Pancreas (tissue), 10 donors: ENCODE measurements at regions not wholly inside any gene's neighbourhood (a gene's known extent, or its start where the extent isn't known, plus 50 kb on each side); places are given as distances from the start of the nearest gene placed in this dataset.

Experiments
- ATAC-seq, 4 donors: fragments of 200-7000 bp; cut with Tn5 transposase; one replicate each; pipeline versions ENCODE4 v1.8.0 to v1.9.1; 2020; ENCODE audit warnings: mild to moderate bottlenecking in 4 of 4, moderate library complexity in 4 of 4
- DNase-seq, 6 donors: peaks; one replicate each; pipeline ENCODE4 v3.0.0-alpha.2; 2020
- FAIRE-seq: peaks from 2 replicates; lab custom pipeline; 2012; peaks lifted over from hg19 to GRCh38; lab: Jason Lieb, UNC
- H3K27ac ChIP-seq, 4 donors: fragments of 200-600 bp; sonication (generic); 1 replicate in 3 of 4; 2 replicates in 1 of 4; pipeline versions ENCODE4 v1.5.0 to v1.8.0; 2020
- H3K27me3 ChIP-seq, 4 donors: fragments of 200-600 bp; one replicate each; pipeline ENCODE4 v1.8.0; 2021
- H3K36me3 ChIP-seq, 3 donors: fragments of 200-600 bp; sonication (generic) in 1 of 3; one replicate each; pipeline versions ENCODE4 v1.5.0 to v1.8.0; 2020 to 2021
- H3K4me1 ChIP-seq, 3 donors: fragments of 200-600 bp; one replicate each; pipeline ENCODE4 v1.8.0; 2021
- H3K4me3 ChIP-seq, 4 donors: fragments of 200-600 bp; sonication (generic) in 2 of 4; one replicate each; pipeline versions ENCODE4 v1.5.0 to v1.8.0; 2020 to 2021
- H3K9me3 ChIP-seq, 4 donors: fragments of 200-600 bp; one replicate each; pipeline ENCODE4 v1.8.0; 2021
- CTCF ChIP-seq, 4 donors: fragments of 200-600 bp; sonication (generic) in 3 of 4; IDR thresholded peaks; one replicate each; pipeline versions ENCODE4 v1.5.0 to v1.8.0; 2021; ENCODE audit warnings: antibody characterized with exemption in 4 of 4
- WGBS, 2 donors: extraction: QIAGEN DNeasy Blood & Tissue Kit; methylation state at CpG; one replicate each; pipeline ENCODE4 v1.1.7; 2013; 5-methylcytosine and 5-hydroxymethylcytosine counted together
- intact Hi-C, 3 donors: fragments of 100-400 bp; cut with DNase I; formaldehyde crosslinking; loops; one replicate each; pipeline versions ENCODE4 v1.11.1 to v1.14.2; 2022
- donor health status: healthy with polysubstance abuse.
- donor health status: DM: no; HTN: no; CAD: no; lungs with moderate emphysema.
- donor health status: DM: no; HTN: no; CAD: no.
- donor health status: control.
- donor health status: control.
- donor health status: Bipolar disorder and iron deficiency.
- donor health status: DM: yes; HTN: yes; CAD: no.
- donor health status: DM: no; HTN: no; CAD: no.
- donor health status: DM: no; HTN: no; CAD: no.
- donor health status: DM: yes; HTN: yes; CAD: no.

GRCh38 chr7:4394736-4395135, 287.4 kb upstream of the FOXK1 start:
- Histone ChIP-seq H3K9me3 (no peaks in the 10 kb centered on the region), H3K27me3 (no peaks in the 10 kb centered on the region), H3K4me3 (no peak overlapping the region), H3K4me1 (no peaks in the 10 kb centered on the region), H3K27ac (no peak overlapping the region), H3K36me3 (no peaks in the 10 kb centered on the region)
- intact Hi-C loops = no loop called here
- DNase-seq = no peak
- FAIRE-seq = no peak
- WGBS, 2 donors = 61 to 68% methylated on average over 5 of the region's 5 CpGs
- ATAC-seq = no peak
- TF ChIP-seq CTCF (IDR thresholded peaks at IDR 0.05) = no peak

GRCh38 chr7:4399121-4399520, 283.0 kb upstream of the FOXK1 start:
- DNase-seq = no peak
- FAIRE-seq = no peak
- no peak for TF ChIP-seq CTCF (IDR thresholded peaks at IDR 0.05)
- WGBS, 2 donors = 82 to 94% methylated on average over 4 of the region's 4 CpGs
- H3K4me3 ChIP-seq = no peak overlapping the region
- H3K36me3 ChIP-seq = no peaks in the 10 kb centered on the region
- H3K27ac ChIP-seq = no peak overlapping the region
- intact Hi-C loops = no loop called here
- no peaks in the 10 kb centered on the region for H3K9me3 ChIP-seq
- no peak for ATAC-seq
- H3K27me3 ChIP-seq = no peaks in the 10 kb centered on the region
- no peaks in the 10 kb centered on the region for H3K4me1 ChIP-seq

GRCh38 chr7:4399596-4399995, 282.5 kb upstream of the FOXK1 start:
- Histone ChIP-seq H3K27ac (no peak overlapping the region), H3K9me3 (no peaks in the 10 kb centered on the region), H3K4me3 (no peak overlapping the region), H3K36me3 (no peaks in the 10 kb centered on the region), H3K27me3 (no peaks in the 10 kb centered on the region), H3K4me1 (no peaks in the 10 kb centered on the region)
- WGBS, 2 donors = 72 to 83% methylated on average over 8 of the region's 8 CpGs
- TF ChIP-seq CTCF (IDR thresholded peaks at IDR 0.05) = no peak
- intact Hi-C loops = no loop called here
- ATAC-seq (no peak), DNase-seq (no peak), FAIRE-seq (no peak)

GRCh38 chr7:4406288-4407058, 275.6 kb upstream of the FOXK1 start:
- intact Hi-C loops = no loop called here
- 70 to 73% methylated on average over 7 of the region's 7 CpGs for WGBS, 2 donors

More at GRCh38 chr7:4406288-4407058, 275.6 kb upstream of the FOXK1 start:
- no peak overlapping the region for H3K4me3 ChIP-seq
- no peaks in the 10 kb centered on the region for H3K27me3 ChIP-seq
- H3K4me1 ChIP-seq = no peaks in the 10 kb centered on the region
- no peaks in the 10 kb centered on the region for H3K36me3 ChIP-seq
- FAIRE-seq (no peak), ATAC-seq (no peak), DNase-seq (no peak)
- H3K27ac ChIP-seq = no peak overlapping the region
- no peak for TF ChIP-seq CTCF (IDR thresholded peaks at IDR 0.05)
- no peaks in the 10 kb centered on the region for H3K9me3 ChIP-seq
